Body of pancreas (tissue), 4 donors: ENCODE measurements at regions not wholly inside any gene's neighbourhood (a gene's known extent, or its start where the extent isn't known, plus 50 kb on each side); places are given as distances from the start of the nearest gene placed in this dataset.

ENCODE experiments used
- ATAC-seq: fragments of 150-250 bp; one replicate; pipeline ENCODE4 v1.9.1; 2016
- DNase-seq, 4 donors: peaks; one replicate each; pipeline ENCODE4 v3.0.0-alpha.2; 2019
- H3K27ac ChIP-seq, 4 donors: fragments of 200-600 bp; sonication (generic); 1 replicate in 3 of 4; 2 replicates in 1 of 4; pipeline versions ENCODE4 v1.5.1 to v1.6.1; 2016 to 2019; ENCODE audit warnings: mild to moderate bottlenecking in 1 of 4, mixed read lengths in 1 of 4, moderate library complexity in 1 of 4
- H3K27me3 ChIP-seq, 2 donors: fragments of 200-600 bp; sonication (generic); one replicate each; pipeline ENCODE4 v1.6.0; 2016; ENCODE audit warnings: mild to moderate bottlenecking in 1 of 2
- H3K36me3 ChIP-seq, 2 donors: fragments of 200-600 bp; sonication (generic); replicated peaks in 1 of 2; 2 replicates each; pipeline ENCODE4 v1.5.1; 2016; ENCODE audit warnings: low read depth in 2 of 2; ENCODE audit not compliant: insufficient read depth in 1 of 2
- H3K4me1 ChIP-seq: fragments of 200-600 bp; sonication (generic); one replicate; pipeline ENCODE4 v1.6.0; 2016
- H3K4me3 ChIP-seq, 2 donors: fragments of 200-600 bp; sonication (generic); 1 replicate in 1 of 2; 2 replicates in 1 of 2; pipeline ENCODE4 v1.5.1; 2016 to 2019
- H3K9me3 ChIP-seq, 3 donors: fragments of 200-600 bp; sonication (generic); 1 replicate in 2 of 3; 2 replicates in 1 of 3; pipeline ENCODE4 v1.5.1; 2016
- CTCF ChIP-seq, 7 experiments: fragments of 450-650 bp in 4 of 7; fragments of 200-600 bp in 3 of 7; sonication (generic) in 3 of 7; IDR thresholded peaks; one replicate each; pipeline ENCODE4 v1.5.1; 2016 to 2019; ENCODE audit warnings: antibody characterized with exemption in 7 of 7
- POLR2A ChIP-seq, 3 donors: fragments of 450-650 bp; IDR thresholded peaks; one replicate each; pipeline ENCODE4 v1.6.1; 2016; ENCODE audit warnings: antibody characterized with exemption in 3 of 3, mild to moderate bottlenecking in 2 of 3
- WGBS, 2 donors: methylation state at CpG; one replicate each; pipeline ENCODE4 v1.1.5; 2017; 5-methylcytosine and 5-hydroxymethylcytosine counted together
- intact Hi-C: fragments of 100-400 bp; cut with DNase I; formaldehyde crosslinking; loops from one replicate; pipeline ENCODE4 v1.15.1; 2023

DNA sequence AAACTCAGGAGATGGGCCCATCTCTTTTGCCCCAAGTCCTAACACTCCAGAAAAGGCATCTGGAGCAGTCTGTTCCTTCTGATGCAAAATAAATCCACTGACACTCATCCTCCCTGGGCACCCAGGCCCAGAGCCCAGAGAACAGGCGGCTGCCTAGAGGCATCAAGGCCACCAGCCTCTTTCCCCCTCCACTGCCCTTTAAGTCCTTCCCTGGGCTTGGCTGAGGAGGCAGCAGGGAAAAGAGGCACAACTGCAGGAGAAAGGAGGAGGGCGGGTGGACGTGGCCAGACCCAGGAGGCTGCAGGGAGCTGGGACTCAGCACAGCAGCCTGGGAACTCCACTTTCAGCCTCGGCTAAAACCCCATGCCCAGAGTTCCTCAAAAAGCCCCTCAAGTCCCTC, 99.7 kb upstream of the ID2 start:
- 67 to 78% methylated on average over 2 to 3 of the region's 4 CpGs for WGBS, 2 donors
- Histone ChIP-seq H3K9me3 (no peaks in the 10 kb centered on the region), H3K4me3 (no peak overlapping the region), H3K27me3 (no peaks in the 10 kb centered on the region), H3K27ac (peak overlapping the region in 2 of 4 donors; percentile 82 to 88), H3K36me3 (no peaks in the 10 kb centered on the region), H3K4me1 (peaks cover 32% of the 10 kb centered on the region)
- DNase-seq (no peak), ATAC-seq (no peak)
- intact Hi-C loops = no loop called here
- TF ChIP-seq POLR2A (IDR thresholded peaks at IDR 0.05) = no peak
- no peak for TF ChIP-seq CTCF (IDR thresholded peaks at IDR 0.05)

- 84 to 88% methylated on average over 15 to 16 of the region's 16 CpGs for WGBS, 2 donors
- no peak for TF ChIP-seq CTCF (IDR thresholded peaks at IDR 0.05)
- no peak for TF ChIP-seq POLR2A (IDR thresholded peaks at IDR 0.05)
- Histone ChIP-seq H3K4me1 (peaks cover 32% of the 10 kb centered on the region), H3K27me3 (no peaks in the 10 kb centered on the region), H3K27ac (peak overlapping the region in 3 of 4 donors; percentile 74 to 88 (median 82)), H3K9me3 (no peaks in the 10 kb centered on the region), H3K4me3 (no peak overlapping the region), H3K36me3 (no peaks in the 10 kb centered on the region)
- no peak for DNase-seq
- no peak for ATAC-seq
- intact Hi-C loops = no loop called here
Observed at GRCh38 chr2:8582651-8583399, 99.0 kb upstream of the ID2 start.

DNA sequence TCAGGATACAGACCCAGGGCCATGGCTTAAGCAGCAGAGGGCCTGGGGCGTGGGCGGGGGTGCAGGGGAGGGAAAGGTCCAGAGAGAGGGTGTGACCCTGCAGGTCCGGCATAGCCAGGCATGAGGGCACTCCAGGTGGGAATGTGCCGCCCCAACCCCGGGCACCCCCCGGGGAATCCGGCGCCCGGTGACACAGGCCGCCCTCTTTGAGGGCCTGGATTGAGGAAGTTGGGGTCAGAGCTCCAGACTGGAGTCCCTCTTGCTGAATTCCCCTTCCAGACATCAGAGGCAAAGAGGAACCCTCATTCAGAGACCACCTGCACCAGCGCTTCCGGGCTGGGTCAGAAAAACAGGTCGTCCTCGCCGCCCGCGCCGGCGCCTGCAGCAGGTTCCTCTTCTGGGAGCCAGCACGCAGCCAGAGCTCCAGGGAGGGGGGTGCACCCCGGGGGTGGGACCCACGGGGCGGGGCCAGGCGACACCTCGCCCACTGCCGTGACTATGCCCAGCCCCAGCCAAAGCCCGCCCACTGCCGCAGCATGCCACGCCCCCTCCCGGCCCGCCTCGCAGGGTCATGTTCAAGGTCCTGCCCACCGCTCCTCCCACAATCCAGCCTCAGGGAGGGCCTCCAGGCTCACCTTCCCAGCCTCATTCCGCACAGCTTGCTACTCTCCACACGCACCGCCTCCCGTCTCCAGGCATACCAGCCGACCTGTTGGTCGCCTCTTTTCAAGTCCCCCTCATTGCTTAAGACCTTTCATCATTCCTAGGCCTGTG, 98.3 kb upstream of the ID2 start:
- ATAC-seq = peak; percentile 99
- DNase-seq = peak; percentile 99
- no peak overlapping the region for H3K4me3 ChIP-seq
- TF ChIP-seq CTCF (IDR thresholded peaks at IDR 0.05) = peak in 2 of 7 experiments; percentile 12 to 21
- peak; percentile 69 to 93 (median 92) for TF ChIP-seq POLR2A (IDR thresholded peaks at IDR 0.05)
- H3K4me1 ChIP-seq = peaks cover 32% of the 10 kb centered on the region
- no peaks in the 10 kb centered on the region for H3K27me3 ChIP-seq
- no peaks in the 10 kb centered on the region for H3K9me3 ChIP-seq
- intact Hi-C loops = no loop called here
- H3K36me3 ChIP-seq = no peaks in the 10 kb centered on the region
- 22 to 37% methylated on average over 11 to 28 of the region's 39 CpGs for WGBS, 2 donors
- peak overlapping the region; percentile 56 to 88 (median 78) for H3K27ac ChIP-seq

DNA sequence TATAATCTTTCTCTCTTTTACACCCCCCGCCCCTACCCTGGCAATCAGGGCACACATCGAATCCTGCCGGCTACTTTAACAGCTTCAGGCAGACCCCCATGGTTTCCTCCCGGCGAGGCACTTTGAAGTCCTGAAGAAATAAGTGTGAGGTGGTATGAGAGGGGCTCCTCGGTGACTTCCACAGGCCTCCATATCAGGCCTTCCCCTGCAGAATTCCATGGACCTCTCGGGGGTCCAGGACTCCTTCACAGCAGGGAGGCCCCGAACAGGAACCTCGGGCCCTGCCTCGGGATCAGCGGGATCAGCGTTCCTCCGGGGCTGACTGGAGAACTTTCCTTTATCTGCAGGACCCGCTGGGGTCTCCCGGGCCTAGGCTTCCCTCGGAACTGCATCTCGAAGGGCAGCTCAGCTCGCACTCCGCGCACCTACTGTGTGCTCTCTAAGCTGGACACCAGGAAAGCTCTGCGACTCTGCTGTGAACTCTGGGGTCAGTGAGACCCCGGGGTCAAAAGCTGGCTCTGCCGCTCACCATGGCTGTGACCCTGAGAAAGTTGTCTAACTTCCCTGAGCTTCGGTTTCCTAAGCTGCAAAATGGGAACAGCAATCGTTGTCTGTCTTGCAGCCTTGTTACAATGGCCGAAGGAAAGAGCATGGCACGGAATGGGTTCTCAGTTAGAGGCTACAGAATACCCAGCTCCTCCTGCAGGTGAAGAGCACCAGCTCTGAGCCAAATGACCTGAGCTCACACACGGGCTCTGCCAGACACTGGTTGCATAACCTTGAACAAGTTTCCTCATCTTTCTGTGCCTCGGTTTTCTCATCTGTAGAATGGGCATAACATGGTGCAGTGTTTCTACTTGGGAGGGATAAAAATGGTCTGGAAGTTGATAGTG, 97.4 kb upstream of the ID2 start:
- intact Hi-C loops = no loop called here
- H3K4me3 ChIP-seq = no peak overlapping the region

More for the DNA sequence above, 97.4 kb upstream of the ID2 start:
- TF ChIP-seq CTCF (IDR thresholded peaks at IDR 0.05) (no peak), POLR2A (IDR thresholded peaks at IDR 0.05) (no peak)
- DNase-seq (no peak), ATAC-seq (no peak)
- no peaks in the 10 kb centered on the region for H3K36me3 ChIP-seq
- 47 to 60% methylated on average over 29 of the region's 29 CpGs for WGBS, 2 donors
- no peaks in the 10 kb centered on the region for H3K27me3 ChIP-seq
- peak overlapping the region; percentile 22 to 88 (median 78) for H3K27ac ChIP-seq
- peaks cover 32% of the 10 kb centered on the region for H3K4me1 ChIP-seq
- H3K9me3 ChIP-seq = no peaks in the 10 kb centered on the region
